GM21515 (cell line): ENCODE measurements at regions not wholly inside any gene's neighbourhood (a gene's known extent, or its start where the extent isn't known, plus 50 kb on each side); places are given as distances from the start of the nearest gene placed in this dataset.
A peak's percentile ranks its signal among the peaks of the same experiment; 100 is the strongest.
"Not testable (repeated sequence)": the region's sequence is repeated elsewhere in the genome, so short reads cannot be mapped to it uniquely, and the experiment has no call there.

Experiments
- ATAC-seq: cut with Tn5 transposase; IDR thresholded peaks from one replicate; pipeline ENCODE4 v1.9.1; 2021; ENCODE audit not compliant: unreplicated experiment

- ATAC-seq = no peak
These were observed 57.0 kb downstream of the MSTN start for GRCh38 chr2:190005513-190005912.

GRCh38 chr2:189999661-190000060, 62.9 kb downstream of the MSTN start:
- ATAC-seq = no peak

- ATAC-seq = not testable (repeated sequence)
These were observed 63.9 kb downstream of the MSTN start for GRCh38 chr2:189998665-189999064.

- no peak for ATAC-seq
These were observed 65.5 kb downstream of the MSTN start for GRCh38 chr2:189997016-189997415.

- ATAC-seq = no peak
These were observed 66.8 kb downstream of the MSTN start for GRCh38 chr2:189995679-189996078.

GRCh38 chr2:189982780-189983394, 79.6 kb downstream of the MSTN start:
- ATAC-seq = no peak

GRCh38 chr2:189982087-189982486, 80.4 kb downstream of the MSTN start:
- no peak for ATAC-seq

GRCh38 chr2:189976488-189976887, 86.0 kb downstream of the MSTN start:
- not testable (repeated sequence) for ATAC-seq

GRCh38 chr2:189960346-189960745, 102.2 kb downstream of the MSTN start:
- ATAC-seq = no peak

- no peak for ATAC-seq
These were observed 103.1 kb downstream of the MSTN start for GRCh38 chr2:189959450-189959849.

GRCh38 chr2:189954989-189955388, 107.5 kb downstream of the MSTN start:
- peak; percentile 52 for ATAC-seq

GRCh38 chr2:189952536-189953109, 109.9 kb downstream of the MSTN start:
- ATAC-seq = peak; percentile 89

GRCh38 chr2:189951791-189952535, 110.6 kb downstream of the MSTN start:
- ATAC-seq = peak; percentile 42

- no peak for ATAC-seq
These were observed 119.5 kb downstream of the MSTN start for GRCh38 chr2:189943009-189943408.

GRCh38 chr2:189940913-189941312, 121.6 kb downstream of the MSTN start:
- no peak for ATAC-seq

GRCh38 chr2:189937691-189938090, 124.8 kb downstream of the MSTN start:
- no peak for ATAC-seq

GRCh38 chr2:189933911-189934399, 128.6 kb downstream of the MSTN start:
- no peak for ATAC-seq

- peak; percentile 96 for ATAC-seq
These were observed 129.5 kb downstream of the MSTN start for GRCh38 chr2:189933041-189933440.

- ATAC-seq = no peak
These were observed 134.7 kb downstream of the MSTN start for GRCh38 chr2:189927823-189928222.
